IgD-negative memory B cell (primary cell): ENCODE measurements at regions not wholly inside any gene's neighbourhood (a gene's known extent, or its start where the extent isn't known, plus 50 kb on each side); places are given as distances from the start of the nearest gene placed in this dataset.
"Not testable (repeated sequence)": the region's sequence is repeated elsewhere in the genome, so short reads cannot be mapped to it uniquely, and the experiment has no call there.

ENCODE experiments used
- H3K27ac Mint-ChIP-seq, 3 donors: one replicate each; pipeline ENCODE4 v1.8.0; 2020 to 2022; ENCODE audit warnings: mild to moderate bottlenecking in 3 of 3, mixed read lengths in 3 of 3, moderate library complexity in 1 of 3
- H3K27me3 Mint-ChIP-seq: one replicate; pipeline ENCODE4 v1.8.0; 2021; ENCODE audit warnings: mixed read lengths
- H3K36me3 Mint-ChIP-seq: one replicate; pipeline ENCODE4 v1.8.0; 2020; ENCODE audit warnings: mild to moderate bottlenecking, mixed read lengths
- H3K4me1 Mint-ChIP-seq, 3 donors: one replicate each; pipeline ENCODE4 v1.8.0; 2020 to 2022; ENCODE audit warnings: mixed read lengths in 3 of 3, mild to moderate bottlenecking in 1 of 3
- H3K4me3 Mint-ChIP-seq, 4 donors: one replicate each; pipeline ENCODE4 v1.8.0; 2020 to 2022; ENCODE audit warnings: mild to moderate bottlenecking in 4 of 4, mixed read lengths in 4 of 4, moderate library complexity in 3 of 4
- H3K9me3 Mint-ChIP-seq, 3 donors: one replicate each; pipeline ENCODE4 v1.8.0; 2020 to 2021; ENCODE audit warnings: mixed read lengths in 3 of 3, mild to moderate bottlenecking in 1 of 3

- no peak overlapping the region for H3K27ac Mint-ChIP-seq
- H3K4me3 Mint-ChIP-seq: no peak overlapping the region
- no peaks in the 10 kb centered on the region for H3K27me3 Mint-ChIP-seq
- H3K4me1 Mint-ChIP-seq: no peaks in the 10 kb centered on the region
- H3K9me3 Mint-ChIP-seq: peaks cover 3 to 32% (median 15%) of the 10 kb centered on the region in 3 donors
- H3K36me3 Mint-ChIP-seq: no peaks in the 10 kb centered on the region
These were observed 345.8 kb upstream of the CDH5 start for GRCh38 chr16:66020642-66021041.

GRCh38 chr16:66020046-66020445, 346.4 kb upstream of the CDH5 start:
- H3K27ac Mint-ChIP-seq: no peak overlapping the region
- no peaks in the 10 kb centered on the region for H3K4me1 Mint-ChIP-seq
- H3K9me3 Mint-ChIP-seq: peaks cover 3 to 31% (median 15%) of the 10 kb centered on the region in 3 donors
- H3K36me3 Mint-ChIP-seq: no peaks in the 10 kb centered on the region
- H3K4me3 Mint-ChIP-seq: no peak overlapping the region
- no peaks in the 10 kb centered on the region for H3K27me3 Mint-ChIP-seq

GRCh38 chr16:66019502-66019901, 347.0 kb upstream of the CDH5 start:
- H3K9me3 Mint-ChIP-seq: peaks cover 2 to 27% (median 13%) of the 10 kb centered on the region in 3 donors
- H3K36me3 Mint-ChIP-seq, H3K27ac Mint-ChIP-seq, H3K4me1 Mint-ChIP-seq, H3K4me3 Mint-ChIP-seq, H3K27me3 Mint-ChIP-seq: not testable (repeated sequence)

GRCh38 chr16:66014221-66014620, 352.3 kb upstream of the CDH5 start:
- H3K4me3 Mint-ChIP-seq: no peak overlapping the region
- peaks cover 0 to 3% (median 2%) of the 10 kb centered on the region in 3 donors for H3K9me3 Mint-ChIP-seq
- no peaks in the 10 kb centered on the region for H3K36me3 Mint-ChIP-seq
- H3K27me3 Mint-ChIP-seq: peaks cover 7% of the 10 kb centered on the region
- no peaks in the 10 kb centered on the region for H3K4me1 Mint-ChIP-seq
- H3K27ac Mint-ChIP-seq: no peak overlapping the region

GRCh38 chr16:66013486-66013885, 353.0 kb upstream of the CDH5 start:
- no peaks in the 10 kb centered on the region for H3K4me1 Mint-ChIP-seq
- no peaks in the 10 kb centered on the region for H3K36me3 Mint-ChIP-seq
- H3K27ac Mint-ChIP-seq: no peak overlapping the region
- peaks cover 0 to 3% (median 2%) of the 10 kb centered on the region in 3 donors for H3K9me3 Mint-ChIP-seq
- H3K4me3 Mint-ChIP-seq: no peak overlapping the region
- H3K27me3 Mint-ChIP-seq: peaks cover 7% of the 10 kb centered on the region

- no peak overlapping the region for H3K4me3 Mint-ChIP-seq
- H3K4me1 Mint-ChIP-seq: no peaks in the 10 kb centered on the region
- peaks cover 5% of the 10 kb centered on the region for H3K27me3 Mint-ChIP-seq
- H3K36me3 Mint-ChIP-seq: no peaks in the 10 kb centered on the region
- H3K27ac Mint-ChIP-seq: no peak overlapping the region
- peaks cover 0 to 3% (median 2%) of the 10 kb centered on the region in 3 donors for H3K9me3 Mint-ChIP-seq
These were observed 358.4 kb upstream of the CDH5 start for GRCh38 chr16:66008136-66008535.

GRCh38 chr16:66007717-66008116, 358.8 kb upstream of the CDH5 start:
- no peak overlapping the region for H3K4me3 Mint-ChIP-seq
- no peaks in the 10 kb centered on the region for H3K4me1 Mint-ChIP-seq
- peaks cover 0 to 3% (median 2%) of the 10 kb centered on the region in 3 donors for H3K9me3 Mint-ChIP-seq
- H3K36me3 Mint-ChIP-seq: no peaks in the 10 kb centered on the region
- no peak overlapping the region for H3K27ac Mint-ChIP-seq
- H3K27me3 Mint-ChIP-seq: peaks cover 2% of the 10 kb centered on the region

GRCh38 chr16:66006485-66006884, 360.0 kb upstream of the CDH5 start:
- peaks cover 2% of the 10 kb centered on the region for H3K27me3 Mint-ChIP-seq
- no peaks in the 10 kb centered on the region for H3K36me3 Mint-ChIP-seq
- H3K9me3 Mint-ChIP-seq: peaks cover 0 to 3% (median 0%) of the 10 kb centered on the region in 3 donors
- no peak overlapping the region for H3K4me3 Mint-ChIP-seq
- no peaks in the 10 kb centered on the region for H3K4me1 Mint-ChIP-seq
- H3K27ac Mint-ChIP-seq: no peak overlapping the region

- H3K27ac Mint-ChIP-seq: no peak overlapping the region
- no peak overlapping the region for H3K4me3 Mint-ChIP-seq
- no peaks in the 10 kb centered on the region for H3K4me1 Mint-ChIP-seq
- peaks cover 2% of the 10 kb centered on the region for H3K27me3 Mint-ChIP-seq
- H3K9me3 Mint-ChIP-seq: peaks cover 0 to 6% (median 0%) of the 10 kb centered on the region in 3 donors
- no peaks in the 10 kb centered on the region for H3K36me3 Mint-ChIP-seq
These were observed 361.8 kb upstream of the CDH5 start for GRCh38 chr16:66004699-66005098.

- no peak overlapping the region for H3K4me3 Mint-ChIP-seq
- H3K27me3 Mint-ChIP-seq: no peaks in the 10 kb centered on the region
- no peaks in the 10 kb centered on the region for H3K36me3 Mint-ChIP-seq
- no peaks in the 10 kb centered on the region for H3K4me1 Mint-ChIP-seq
- no peak overlapping the region for H3K27ac Mint-ChIP-seq
- peaks cover 0 to 6% (median 0%) of the 10 kb centered on the region in 3 donors for H3K9me3 Mint-ChIP-seq
These were observed 363.3 kb upstream of the CDH5 start for GRCh38 chr16:66003201-66003600.

GRCh38 chr16:66002601-66003000, 363.9 kb upstream of the CDH5 start:
- no peaks in the 10 kb centered on the region for H3K4me1 Mint-ChIP-seq
- H3K9me3 Mint-ChIP-seq: peaks cover 0 to 6% (median 0%) of the 10 kb centered on the region in 3 donors
- no peak overlapping the region for H3K27ac Mint-ChIP-seq
- H3K4me3 Mint-ChIP-seq: no peak overlapping the region
- no peaks in the 10 kb centered on the region for H3K36me3 Mint-ChIP-seq
- H3K27me3 Mint-ChIP-seq: no peaks in the 10 kb centered on the region

GRCh38 chr16:66001432-66001831, 365.1 kb upstream of the CDH5 start:
- H3K4me1 Mint-ChIP-seq: no peaks in the 10 kb centered on the region
- no peaks in the 10 kb centered on the region for H3K27me3 Mint-ChIP-seq
- H3K9me3 Mint-ChIP-seq: peaks cover 0 to 6% (median 0%) of the 10 kb centered on the region in 3 donors
- H3K4me3 Mint-ChIP-seq: no peak overlapping the region
- H3K27ac Mint-ChIP-seq: no peak overlapping the region
- H3K36me3 Mint-ChIP-seq: no peaks in the 10 kb centered on the region

- Mint-ChIP-seq H3K27ac (no peak overlapping the region), H3K4me3 (no peak overlapping the region)
These were observed 368.0 kb upstream of the CDH5 start for GRCh38 chr16:65998443-65998842.

GRCh38 chr16:65994291-65994690, 372.2 kb upstream of the CDH5 start:
- H3K27ac Mint-ChIP-seq: no peak overlapping the region
- H3K36me3 Mint-ChIP-seq: no peaks in the 10 kb centered on the region
- no peaks in the 10 kb centered on the region for H3K9me3 Mint-ChIP-seq

More at GRCh38 chr16:65998443-65998842, 368.0 kb upstream of the CDH5 start:
- Mint-ChIP-seq H3K36me3 (no peaks in the 10 kb centered on the region), H3K27me3 (no peaks in the 10 kb centered on the region), H3K9me3 (peaks cover 0 to 6% (median 0%) of the 10 kb centered on the region in 3 donors), H3K4me1 (no peaks in the 10 kb centered on the region)

GRCh38 chr16:65991149-65991701, 375.3 kb upstream of the CDH5 start:
- H3K27me3 Mint-ChIP-seq: no peaks in the 10 kb centered on the region

More at GRCh38 chr16:65994291-65994690, 372.2 kb upstream of the CDH5 start:
- no peak overlapping the region for H3K4me3 Mint-ChIP-seq
- H3K27me3 Mint-ChIP-seq: no peaks in the 10 kb centered on the region
- no peaks in the 10 kb centered on the region for H3K4me1 Mint-ChIP-seq

GRCh38 chr16:65989861-65990604, 376.5 kb upstream of the CDH5 start:
- H3K4me3 Mint-ChIP-seq: no peak overlapping the region
- no peaks in the 10 kb centered on the region for H3K4me1 Mint-ChIP-seq
- no peaks in the 10 kb centered on the region for H3K9me3 Mint-ChIP-seq
- no peaks in the 10 kb centered on the region for H3K36me3 Mint-ChIP-seq
- H3K27me3 Mint-ChIP-seq: no peaks in the 10 kb centered on the region
- H3K27ac Mint-ChIP-seq: no peak overlapping the region

More at GRCh38 chr16:65991149-65991701, 375.3 kb upstream of the CDH5 start:
- H3K4me3 Mint-ChIP-seq: no peak overlapping the region
- no peak overlapping the region for H3K27ac Mint-ChIP-seq
- H3K9me3 Mint-ChIP-seq: no peaks in the 10 kb centered on the region
- no peaks in the 10 kb centered on the region for H3K4me1 Mint-ChIP-seq
- H3K36me3 Mint-ChIP-seq: no peaks in the 10 kb centered on the region
